ENCODE measurements at regions not wholly inside any gene's neighbourhood (a gene's known extent, or its start where the extent isn't known, plus 50 kb on each side); places are given as distances from the start of the nearest gene placed in this dataset.

DNA sequence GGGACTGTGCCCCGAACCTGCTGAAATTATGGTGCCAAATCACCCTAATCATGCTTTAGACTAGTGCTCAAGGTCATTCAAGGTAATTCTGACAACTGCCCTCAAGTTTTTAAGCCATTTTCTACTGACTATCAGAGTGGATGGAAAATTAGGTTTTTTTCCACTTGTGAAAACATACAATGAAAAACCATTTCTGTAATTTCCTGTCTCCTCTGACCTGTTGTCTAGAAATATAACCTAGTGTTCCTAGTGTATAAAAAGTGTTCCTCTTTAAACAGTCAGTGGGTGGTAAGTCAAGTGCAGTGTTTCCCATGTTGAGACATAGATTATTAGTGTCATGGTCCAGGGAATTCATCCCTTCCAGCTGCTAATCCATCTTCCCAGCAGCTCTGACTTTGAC lies 232.8 kb upstream of the UMPS start:
- no peaks in the 10 kb centered on the region for H3K79me1 ChIP-seq (ENCODE audit: low read depth, low read length)
- H3K4me2 ChIP-seq (ENCODE audit: insufficient read depth, low read length, poor library complexity, severe bottlenecking) = no peak overlapping the region
- H3K27ac ChIP-seq (replicated peaks; ENCODE audit: low read length) = no peak overlapping the region
- no peaks in the 10 kb centered on the region for H3K9me3 ChIP-seq (replicated peaks in 1 of 2; ENCODE audit: control insufficient read depth in 2 of 2, insufficient read depth in 1 of 2, low read depth in 1 of 2, low read length in 2 of 2)
- no peak overlapping the region for H3K18ac ChIP-seq (ENCODE audit: low read length)
- no peak overlapping the region for H2BK12ac ChIP-seq (ENCODE audit: low read length)
- H4K91ac ChIP-seq (ENCODE audit: low read depth, low read length, poor library complexity) = no peak overlapping the region
- H3K27me3 ChIP-seq (ENCODE audit: control insufficient read depth in 3 of 3, insufficient read depth in 3 of 3, low read depth in 1 of 3, low read length in 3 of 3) = no peaks in the 10 kb centered on the region
- H3K23ac ChIP-seq (ENCODE audit: low read depth, low read length, poor library complexity) = no peak overlapping the region
- no peak overlapping the region for H2BK15ac ChIP-seq (ENCODE audit: low read length)
- WGBS, 2 donors (ENCODE audit: extremely low coverage in 2 of 2, insufficient read length in 2 of 2, insufficient replicate concordance in 1 of 2) = no CpG with 5 or more reads among the region's 1 CpG
- H3K4me1 ChIP-seq (ENCODE audit: control insufficient read depth in 2 of 2, insufficient read depth in 1 of 2, low read depth in 1 of 2, low read length in 2 of 2) = no peaks in the 10 kb centered on the region
- H3K4ac ChIP-seq (ENCODE audit: low read length) = no peak overlapping the region
- H4K8ac ChIP-seq (ENCODE audit: low read depth, low read length) = no peak overlapping the region
- no peak overlapping the region for H2AFZ ChIP-seq (ENCODE audit: low read length)
- no peak overlapping the region for H2BK120ac ChIP-seq (ENCODE audit: low read depth, low read length)
- DNase-seq (ENCODE audit: low spot score) = no peak
- no peak overlapping the region for H2BK5ac ChIP-seq (ENCODE audit: low read length)
- no peak overlapping the region for H3K9ac ChIP-seq (ENCODE audit: low read depth, low read length, poor library complexity)
- H3K14ac ChIP-seq (ENCODE audit: low read length) = no peak overlapping the region
- H3K4me3 ChIP-seq (ENCODE audit: low read length in 2 of 2) = no peak overlapping the region
- peaks cover 0 to 6% of the 10 kb centered on the region in 2 donors for H3K36me3 ChIP-seq (replicated peaks in 1 of 2; ENCODE audit: control insufficient read depth in 2 of 2, insufficient read depth in 2 of 2, low read length in 2 of 2)
- H2AK5ac ChIP-seq (ENCODE audit: low read depth, low read length) = no peak overlapping the region

DNA sequence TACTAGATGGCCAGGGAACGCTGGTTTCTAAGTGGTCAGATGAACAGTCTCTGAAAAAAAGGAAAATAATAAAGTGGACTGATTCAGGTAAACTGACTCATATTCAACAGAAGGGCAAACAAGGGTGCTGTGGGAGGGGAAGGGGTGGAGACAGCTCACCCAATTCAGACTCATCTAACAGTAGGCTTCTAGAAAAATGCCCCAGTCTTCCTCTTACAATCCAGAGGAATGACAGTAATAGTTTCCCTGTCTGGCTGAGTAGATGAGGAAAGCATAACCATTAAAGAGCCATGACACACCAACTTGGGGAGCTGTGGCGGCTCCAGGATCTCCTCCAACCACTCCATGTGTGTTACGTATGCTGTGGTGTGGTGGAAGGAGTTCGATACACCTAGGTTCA lies 231.4 kb upstream of the UMPS start:
- Histone ChIP-seq H3K4me3 (ENCODE audit: low read length in 2 of 2) (no peak overlapping the region), H2BK5ac (ENCODE audit: low read length) (no peak overlapping the region), H3K23ac (ENCODE audit: low read depth, low read length, poor library complexity) (no peak overlapping the region), H2BK15ac (ENCODE audit: low read length) (no peak overlapping the region), H3K4ac (ENCODE audit: low read length) (no peak overlapping the region), H3K9ac (ENCODE audit: low read depth, low read length, poor library complexity) (no peak overlapping the region), H3K27ac (replicated peaks; ENCODE audit: low read length) (no peak overlapping the region), H3K14ac (ENCODE audit: low read length) (no peak overlapping the region), H3K36me3 (replicated peaks in 1 of 2; ENCODE audit: control insufficient read depth in 2 of 2, insufficient read depth in 2 of 2, low read length in 2 of 2) (peaks cover 0 to 6% of the 10 kb centered on the region in 2 donors), H3K27me3 (ENCODE audit: control insufficient read depth in 3 of 3, insufficient read depth in 3 of 3, low read depth in 1 of 3, low read length in 3 of 3) (no peaks in the 10 kb centered on the region), H4K8ac (ENCODE audit: low read depth, low read length) (no peak overlapping the region), H3K79me1 (ENCODE audit: low read depth, low read length) (no peaks in the 10 kb centered on the region), H3K4me2 (ENCODE audit: insufficient read depth, low read length, poor library complexity, severe bottlenecking) (no peak overlapping the region), H3K4me1 (ENCODE audit: control insufficient read depth in 2 of 2, insufficient read depth in 1 of 2, low read depth in 1 of 2, low read length in 2 of 2) (no peaks in the 10 kb centered on the region), H2BK120ac (ENCODE audit: low read depth, low read length) (no peak overlapping the region), H2BK12ac (ENCODE audit: low read length) (no peak overlapping the region), H4K91ac (ENCODE audit: low read depth, low read length, poor library complexity) (no peak overlapping the region), H3K18ac (ENCODE audit: low read length) (no peak overlapping the region), H2AFZ (ENCODE audit: low read length) (no peak overlapping the region), H3K9me3 (replicated peaks in 1 of 2; ENCODE audit: control insufficient read depth in 2 of 2, insufficient read depth in 1 of 2, low read depth in 1 of 2, low read length in 2 of 2) (no peaks in the 10 kb centered on the region), H2AK5ac (ENCODE audit: low read depth, low read length) (no peak overlapping the region)
- DNase-seq (ENCODE audit: low spot score) = no peak
- WGBS, 2 donors (ENCODE audit: extremely low coverage in 2 of 2, insufficient read length in 2 of 2, insufficient replicate concordance in 1 of 2) = no CpG with 5 or more reads among the region's 4 CpGs

- no peak overlapping the region for H2BK12ac ChIP-seq (ENCODE audit: low read length)
- H3K14ac ChIP-seq (ENCODE audit: low read length) = no peak overlapping the region
- no peak overlapping the region for H3K18ac ChIP-seq (ENCODE audit: low read length)
- no peaks in the 10 kb centered on the region for H3K36me3 ChIP-seq (replicated peaks in 1 of 2; ENCODE audit: control insufficient read depth in 2 of 2, insufficient read depth in 2 of 2, low read length in 2 of 2)
- H3K23ac ChIP-seq (ENCODE audit: low read depth, low read length, poor library complexity) = no peak overlapping the region
- no peak overlapping the region for H3K4me2 ChIP-seq (ENCODE audit: insufficient read depth, low read length, poor library complexity, severe bottlenecking)
- no peak overlapping the region for H2BK15ac ChIP-seq (ENCODE audit: low read length)
- H2AK5ac ChIP-seq (ENCODE audit: low read depth, low read length) = no peak overlapping the region
- H3K27me3 ChIP-seq (ENCODE audit: control insufficient read depth in 3 of 3, insufficient read depth in 3 of 3, low read depth in 1 of 3, low read length in 3 of 3) = no peaks in the 10 kb centered on the region
- no peak overlapping the region for H3K27ac ChIP-seq (replicated peaks; ENCODE audit: low read length)
- no peak overlapping the region for H3K4me3 ChIP-seq (ENCODE audit: low read length in 2 of 2)
- H3K79me1 ChIP-seq (ENCODE audit: low read depth, low read length) = no peaks in the 10 kb centered on the region
- no peak overlapping the region for H3K9ac ChIP-seq (ENCODE audit: low read depth, low read length, poor library complexity)
- no peak overlapping the region for H4K8ac ChIP-seq (ENCODE audit: low read depth, low read length)
- H3K9me3 ChIP-seq (replicated peaks in 1 of 2; ENCODE audit: control insufficient read depth in 2 of 2, insufficient read depth in 1 of 2, low read depth in 1 of 2, low read length in 2 of 2) = no peaks in the 10 kb centered on the region
- no peak overlapping the region for H2BK120ac ChIP-seq (ENCODE audit: low read depth, low read length)
- H3K4ac ChIP-seq (ENCODE audit: low read length) = no peak overlapping the region
- no CpG with 5 or more reads among the region's 1 CpG for WGBS, 2 donors (ENCODE audit: extremely low coverage in 2 of 2, insufficient read length in 2 of 2, insufficient replicate concordance in 1 of 2)
- H2AFZ ChIP-seq (ENCODE audit: low read length) = no peak overlapping the region
- H4K91ac ChIP-seq (ENCODE audit: low read depth, low read length, poor library complexity) = no peak overlapping the region
- H2BK5ac ChIP-seq (ENCODE audit: low read length) = no peak overlapping the region
- no peak for DNase-seq (ENCODE audit: low spot score)
- no peaks in the 10 kb centered on the region for H3K4me1 ChIP-seq (ENCODE audit: control insufficient read depth in 2 of 2, insufficient read depth in 1 of 2, low read depth in 1 of 2, low read length in 2 of 2)
Measured at GRCh38 chr3:124504332-124505059, 225.8 kb upstream of the UMPS start.

DNA sequence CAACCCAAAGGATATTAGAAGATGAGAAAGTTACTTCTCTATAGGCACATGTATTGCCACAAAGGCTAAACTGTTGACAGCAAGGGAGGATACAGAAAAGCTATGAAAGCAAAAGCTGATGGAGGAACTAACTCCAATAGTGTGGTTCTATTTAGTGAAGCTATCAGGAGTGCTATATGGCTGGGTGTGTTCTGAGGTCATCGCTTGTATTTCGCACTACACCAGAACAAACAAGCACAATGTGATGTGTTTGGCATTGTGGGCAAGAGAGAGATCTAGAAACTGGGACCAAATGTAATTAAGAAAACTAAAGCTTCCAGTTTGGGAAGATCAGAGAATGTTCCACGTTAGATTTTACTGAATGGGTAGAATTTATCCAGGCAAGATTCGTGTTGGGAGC lies 220.4 kb upstream of the UMPS start:
- no peak overlapping the region for H3K9ac ChIP-seq (ENCODE audit: low read depth, low read length, poor library complexity)
- no peak for DNase-seq (ENCODE audit: low spot score)
- no peaks in the 10 kb centered on the region for H3K79me1 ChIP-seq (ENCODE audit: low read depth, low read length)
- no peak overlapping the region for H4K8ac ChIP-seq (ENCODE audit: low read depth, low read length)
- H3K9me3 ChIP-seq (replicated peaks in 1 of 2; ENCODE audit: control insufficient read depth in 2 of 2, insufficient read depth in 1 of 2, low read depth in 1 of 2, low read length in 2 of 2) = no peaks in the 10 kb centered on the region
- no peak overlapping the region for H2AFZ ChIP-seq (ENCODE audit: low read length)
- H3K14ac ChIP-seq (ENCODE audit: low read length) = no peak overlapping the region
- H2BK120ac ChIP-seq (ENCODE audit: low read depth, low read length) = no peak overlapping the region
- no peak overlapping the region for H3K4me3 ChIP-seq (ENCODE audit: low read length in 2 of 2)
- H3K36me3 ChIP-seq (replicated peaks in 1 of 2; ENCODE audit: control insufficient read depth in 2 of 2, insufficient read depth in 2 of 2, low read length in 2 of 2) = no peaks in the 10 kb centered on the region
- no peak overlapping the region for H2BK15ac ChIP-seq (ENCODE audit: low read length)
- H2BK12ac ChIP-seq (ENCODE audit: low read length) = no peak overlapping the region
- H2BK5ac ChIP-seq (ENCODE audit: low read length) = no peak overlapping the region
- H3K4me2 ChIP-seq (ENCODE audit: insufficient read depth, low read length, poor library complexity, severe bottlenecking) = no peak overlapping the region
- H2AK5ac ChIP-seq (ENCODE audit: low read depth, low read length) = no peak overlapping the region
- no peak overlapping the region for H3K4ac ChIP-seq (ENCODE audit: low read length)
- no peak overlapping the region for H3K23ac ChIP-seq (ENCODE audit: low read depth, low read length, poor library complexity)
- H3K18ac ChIP-seq (ENCODE audit: low read length) = no peak overlapping the region
- no peaks in the 10 kb centered on the region for H3K27me3 ChIP-seq (ENCODE audit: control insufficient read depth in 3 of 3, insufficient read depth in 3 of 3, low read depth in 1 of 3, low read length in 3 of 3)
- no CpG with 5 or more reads among the region's 4 CpGs for WGBS, 2 donors (ENCODE audit: extremely low coverage in 2 of 2, insufficient read length in 2 of 2, insufficient replicate concordance in 1 of 2)
- H3K27ac ChIP-seq (replicated peaks; ENCODE audit: low read length) = no peak overlapping the region
- H4K91ac ChIP-seq (ENCODE audit: low read depth, low read length, poor library complexity) = no peak overlapping the region
- H3K4me1 ChIP-seq (ENCODE audit: control insufficient read depth in 2 of 2, insufficient read depth in 1 of 2, low read depth in 1 of 2, low read length in 2 of 2) = peaks cover 0 to 1% of the 10 kb centered on the region in 2 donors

All from neuronal stem cell (in vitro differentiated cells).